HG03520 (cell line): ENCODE measurements at regions not wholly inside any gene's neighbourhood (a gene's known extent, or its start where the extent isn't known, plus 50 kb on each side); places are given as distances from the start of the nearest gene placed in this dataset.

Experiments
- ATAC-seq: cut with Tn5 transposase; IDR thresholded peaks from one replicate; pipeline ENCODE4 v1.9.1; 2021; ENCODE audit warnings: mild to moderate bottlenecking, moderate library complexity; ENCODE audit not compliant: unreplicated experiment

DNA sequence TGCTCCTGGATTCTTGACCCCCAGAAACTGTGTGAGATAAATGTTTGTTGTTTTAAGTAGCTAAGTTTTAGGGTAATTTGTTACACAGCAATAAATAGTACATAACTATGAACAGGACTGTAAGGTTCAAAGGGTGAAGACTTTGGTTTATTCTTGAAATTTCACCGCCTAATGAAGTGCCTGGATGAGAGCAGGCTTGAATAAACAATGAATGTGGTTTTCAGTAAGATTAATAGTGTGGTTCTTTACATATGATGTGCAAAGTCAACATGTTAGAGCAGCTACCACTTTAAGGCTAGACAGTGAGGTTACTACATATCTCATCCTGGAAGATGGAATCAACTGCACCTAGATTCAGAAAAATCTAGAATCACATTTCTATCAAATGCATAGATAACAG, 145.2 kb upstream of the BTG1 start:
- no peak for ATAC-seq

DNA sequence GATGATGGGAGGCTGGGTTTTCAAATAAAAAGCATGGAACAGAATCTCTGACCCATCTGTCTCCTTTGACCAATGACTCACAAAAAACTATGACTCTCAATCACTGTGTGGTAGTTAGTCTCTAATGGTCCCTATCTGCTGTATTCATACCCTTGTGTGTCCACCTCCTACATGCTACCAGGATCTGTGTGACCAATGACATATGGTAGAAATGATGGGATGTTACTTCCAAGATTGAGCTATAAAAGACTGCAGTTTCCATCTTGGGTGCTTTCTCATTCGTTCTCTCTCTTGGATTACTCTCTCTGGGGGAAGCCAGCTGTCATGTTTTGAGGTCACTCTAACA, 144.7 kb upstream of the BTG1 start:
- no peak for ATAC-seq

GRCh38 chr12:92289629-92290349, 144.1 kb upstream of the BTG1 start:
- no peak for ATAC-seq

- ATAC-seq = no peak
Observed at GRCh38 chr12:92288561-92288960, 142.9 kb upstream of the BTG1 start.

- ATAC-seq = no peak
Observed at GRCh38 chr12:92278378-92278828, 132.8 kb upstream of the BTG1 start.

DNA sequence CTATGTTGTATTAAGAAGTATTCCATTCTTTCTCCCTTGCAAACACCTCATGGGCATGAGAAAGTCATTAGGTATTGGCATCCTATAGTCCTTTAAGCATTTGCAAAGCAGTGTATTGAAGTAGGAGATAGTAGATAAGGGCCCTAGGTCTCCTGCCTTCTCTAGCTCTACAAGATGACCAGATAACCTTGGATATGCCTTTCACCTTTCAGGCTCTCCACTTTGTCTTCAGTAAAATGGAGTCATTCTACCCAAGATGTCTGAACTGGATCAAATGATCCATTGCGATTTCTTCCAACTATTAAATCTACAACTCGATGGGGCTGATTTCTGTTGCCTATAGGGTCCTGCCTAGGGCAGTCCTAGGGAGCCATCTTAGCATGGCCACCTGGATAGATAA, 132.1 kb upstream of the BTG1 start:
- ATAC-seq = no peak

DNA sequence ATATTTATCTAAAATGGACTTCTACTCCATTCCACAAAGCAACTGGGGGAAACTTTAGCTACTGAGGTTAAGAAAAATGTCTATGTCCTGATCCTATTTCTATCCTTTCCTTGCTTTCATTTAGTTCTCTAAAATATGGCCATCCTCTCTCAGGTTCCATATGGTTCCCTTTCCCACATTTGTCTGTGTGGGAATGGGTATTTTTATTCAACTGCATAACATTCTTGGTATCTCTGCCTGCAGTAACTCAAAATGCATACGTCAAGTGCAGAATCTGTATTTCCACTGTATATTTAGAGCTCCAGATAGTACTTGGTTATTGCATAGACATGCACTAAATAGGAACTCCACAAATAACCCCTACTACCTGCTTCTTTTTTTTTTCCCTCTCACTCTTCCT, 130.6 kb upstream of the BTG1 start:
- ATAC-seq = no peak

DNA sequence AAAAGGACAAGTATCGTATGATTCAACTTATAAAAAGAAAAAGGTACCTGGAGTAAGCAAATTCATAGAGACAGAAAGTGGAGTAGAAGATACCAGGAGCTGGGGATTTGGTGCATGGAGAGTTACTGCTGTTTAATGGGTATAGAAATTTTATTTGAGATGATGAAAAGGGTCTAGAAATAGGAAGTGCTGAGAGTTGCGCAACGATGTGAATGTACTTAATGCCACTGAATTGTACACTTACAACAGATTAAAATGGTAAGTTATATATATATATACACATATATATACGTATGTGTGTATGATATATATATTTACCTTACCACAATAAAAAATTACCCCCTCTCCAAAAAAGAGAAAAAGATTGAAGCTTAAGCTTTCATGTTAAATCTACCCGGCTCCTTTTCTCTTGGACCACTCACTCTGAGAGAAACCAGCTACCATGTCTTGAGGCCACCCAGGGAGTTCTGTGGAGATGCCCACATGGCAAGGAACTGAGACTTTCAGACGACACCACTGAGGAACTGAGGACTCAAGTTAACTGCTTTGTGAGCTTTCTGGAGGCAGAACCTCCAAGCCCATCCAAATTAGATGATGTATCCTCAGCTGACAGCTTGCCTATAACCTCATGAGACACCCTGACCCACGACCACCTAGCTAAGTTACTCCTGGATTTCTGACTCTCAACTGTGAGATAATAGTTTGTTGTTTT, 130.0 kb upstream of the BTG1 start:
- ATAC-seq = no peak

GRCh38 chr12:92273076-92273475, 127.4 kb upstream of the BTG1 start:
- no peak for ATAC-seq

GRCh38 chr12:92272061-92272964, 126.7 kb upstream of the BTG1 start:
- no peak for ATAC-seq

GRCh38 chr12:92271341-92271740, 125.7 kb upstream of the BTG1 start:
- ATAC-seq = no peak

- ATAC-seq = no peak
Observed at GRCh38 chr12:92270521-92270920, 124.9 kb upstream of the BTG1 start.

DNA sequence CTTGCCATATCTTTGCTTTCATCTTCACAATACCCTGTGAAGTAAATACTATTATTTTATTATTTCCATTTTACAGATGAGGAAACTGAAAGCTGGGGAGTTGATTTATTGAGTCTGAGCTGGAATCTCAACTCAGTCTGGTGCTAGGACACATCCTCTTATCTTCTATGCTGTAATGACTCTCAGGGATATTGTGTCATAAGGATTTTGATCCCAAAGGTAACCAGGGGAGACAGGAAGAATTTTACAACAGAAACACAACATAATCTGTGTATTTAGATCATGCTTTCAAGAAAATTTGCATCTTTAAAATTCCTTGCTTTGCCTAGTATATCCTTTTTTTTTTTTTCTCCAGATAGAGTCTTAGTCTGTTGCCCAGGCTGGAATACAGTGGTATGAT, 123.3 kb upstream of the BTG1 start:
- ATAC-seq = no peak

- no peak for ATAC-seq
Observed at GRCh38 chr12:92261692-92262091, 116.0 kb upstream of the BTG1 start.

DNA sequence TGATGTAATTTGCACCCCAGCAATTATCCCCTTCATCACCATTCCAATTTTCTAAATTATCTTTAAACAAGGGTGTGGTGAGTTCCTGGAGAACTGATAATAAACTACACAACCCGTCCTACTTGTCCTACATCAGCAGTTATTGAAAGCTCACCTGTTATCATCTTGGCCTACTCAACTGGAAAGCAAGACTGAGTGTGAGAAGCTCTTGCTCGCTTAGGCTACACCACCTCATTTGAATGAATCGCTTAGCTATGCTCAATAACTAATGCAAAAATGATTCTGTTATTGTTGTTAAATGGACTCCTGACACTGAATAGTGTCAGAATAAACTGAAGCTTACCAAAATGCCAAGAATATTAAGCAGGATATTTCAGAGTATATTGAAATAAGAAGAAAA, 115.4 kb upstream of the BTG1 start:
- no peak for ATAC-seq

- no peak for ATAC-seq
Observed at GRCh38 chr12:92259696-92260251, 114.1 kb upstream of the BTG1 start.

DNA sequence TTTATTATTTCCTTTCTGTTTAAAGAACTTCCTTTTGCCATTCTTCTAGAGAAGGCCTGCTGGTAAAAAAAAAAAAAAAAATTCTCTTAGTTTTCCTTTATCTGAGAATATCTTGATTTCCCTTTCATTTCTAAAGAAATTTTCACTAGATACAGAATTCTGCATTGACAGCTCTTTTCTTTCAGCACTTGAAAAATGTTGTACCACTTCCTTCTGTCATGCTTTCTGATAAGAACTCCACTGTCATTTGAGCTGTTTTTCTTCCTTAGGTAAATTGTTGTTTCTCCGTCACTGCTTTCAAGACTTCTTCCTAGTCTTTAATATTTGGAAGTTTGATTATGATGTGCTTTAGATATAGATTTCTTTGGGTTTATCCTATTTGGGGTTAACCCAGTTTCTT, 113.6 kb upstream of the BTG1 start:
- no peak for ATAC-seq

DNA sequence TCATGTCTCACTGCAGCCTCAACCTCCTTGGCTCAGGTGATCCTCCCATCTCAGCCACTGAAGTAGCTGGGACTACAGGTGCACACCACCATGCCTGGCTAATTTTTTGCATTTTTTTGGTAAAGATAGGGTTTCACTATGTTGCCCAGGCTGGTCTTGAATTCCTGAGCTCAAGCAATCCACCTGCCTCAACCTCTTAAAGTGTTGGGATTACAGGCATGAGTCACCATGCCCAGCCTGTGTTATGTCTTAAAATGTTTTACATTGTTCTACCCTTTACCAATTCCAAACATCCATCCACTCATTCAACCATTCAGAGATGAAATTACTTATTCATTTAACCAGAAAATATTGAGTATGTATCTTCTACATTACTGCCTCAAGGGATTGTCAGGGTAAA, 111.6 kb upstream of the BTG1 start:
- no peak for ATAC-seq

DNA sequence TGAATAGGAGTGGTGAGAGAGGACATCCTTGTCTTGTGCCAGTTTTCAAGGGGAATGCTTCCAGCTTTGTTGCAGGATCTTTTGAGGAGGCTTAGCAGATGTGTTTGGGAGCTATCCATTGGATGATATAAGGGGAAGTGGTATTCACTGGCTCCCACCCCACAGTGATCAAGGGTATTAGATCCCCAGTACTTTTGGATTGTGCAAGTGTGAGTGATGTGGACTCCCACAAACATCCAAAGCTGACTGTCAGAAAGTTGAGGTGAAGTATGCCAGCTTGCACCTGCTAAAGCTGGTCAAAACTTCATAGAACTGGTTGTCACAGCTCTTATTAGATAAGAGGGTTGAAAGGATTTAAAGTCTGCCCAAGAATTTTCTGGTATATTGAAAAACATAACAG, 110.1 kb upstream of the BTG1 start:
- no peak for ATAC-seq

- ATAC-seq = no peak
Observed at GRCh38 chr12:92253301-92253700, 107.7 kb upstream of the BTG1 start.

GRCh38 chr12:92248977-92249376, 103.3 kb upstream of the BTG1 start:
- ATAC-seq = no peak
